GM19023 (cell line): ENCODE measurements at regions not wholly inside any gene's neighbourhood (a gene's known extent, or its start where the extent isn't known, plus 50 kb on each side); places are given as distances from the start of the nearest gene placed in this dataset.

Source experiments
- ATAC-seq: cut with Tn5 transposase; IDR thresholded peaks from one replicate; pipeline ENCODE4 v1.9.1; 2021; ENCODE audit warnings: mild to moderate bottlenecking, moderate library complexity; ENCODE audit not compliant: unreplicated experiment

DNA sequence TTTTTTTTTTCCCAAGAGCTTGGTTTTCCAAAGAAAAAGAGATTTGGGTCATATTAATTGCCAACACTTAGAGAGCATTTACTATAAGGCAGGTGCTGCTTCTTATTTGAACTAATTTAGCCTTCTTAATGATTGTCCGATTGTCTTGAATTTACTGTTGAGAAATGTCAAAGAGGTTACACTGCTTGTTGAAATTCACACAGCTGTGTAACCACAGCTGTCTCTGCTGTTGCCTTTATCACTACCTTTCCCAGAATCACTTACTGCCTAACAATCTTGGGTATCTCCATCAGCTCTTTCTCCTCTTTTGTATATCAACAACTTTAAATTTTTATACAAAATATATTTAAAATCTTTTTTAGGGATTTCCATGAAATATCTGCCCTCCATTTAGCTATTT, 115.6 kb downstream of the UCHL5 start:
- ATAC-seq = no peak

DNA sequence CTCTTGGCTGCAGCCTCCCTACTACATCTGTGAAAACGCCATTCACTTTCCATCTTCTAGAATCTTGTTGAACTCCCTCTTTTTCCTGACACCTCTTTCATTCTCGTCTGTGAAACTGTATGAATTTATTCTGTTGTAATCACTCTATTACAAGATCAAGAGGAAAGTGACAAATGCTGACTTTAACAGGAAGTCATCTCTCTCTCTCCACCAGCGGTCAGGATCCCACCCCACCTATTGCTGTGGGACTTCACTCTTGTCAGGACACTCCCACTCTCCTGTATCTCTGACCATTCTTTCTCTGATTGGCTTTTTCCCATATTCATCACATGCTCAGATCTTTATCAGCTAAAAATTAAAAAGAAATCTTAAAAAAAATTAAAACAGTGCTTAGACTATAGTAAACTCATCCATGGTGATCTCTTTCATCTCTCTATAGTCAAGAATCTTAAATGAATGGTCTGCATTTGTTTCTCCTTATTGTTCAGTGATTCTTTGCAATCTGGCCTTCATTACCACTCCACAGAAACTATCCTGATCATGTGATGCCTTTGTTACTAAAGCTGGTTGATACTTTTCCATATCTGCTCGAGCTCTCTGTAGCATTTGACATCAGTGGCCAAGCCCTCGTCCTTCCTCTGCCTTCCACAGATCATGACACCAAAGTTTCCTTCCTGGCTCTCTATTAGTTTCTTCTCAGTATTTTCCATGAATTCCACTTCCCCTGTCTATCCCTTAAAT, 113.6 kb downstream of the UCHL5 start:
- ATAC-seq = no peak

DNA sequence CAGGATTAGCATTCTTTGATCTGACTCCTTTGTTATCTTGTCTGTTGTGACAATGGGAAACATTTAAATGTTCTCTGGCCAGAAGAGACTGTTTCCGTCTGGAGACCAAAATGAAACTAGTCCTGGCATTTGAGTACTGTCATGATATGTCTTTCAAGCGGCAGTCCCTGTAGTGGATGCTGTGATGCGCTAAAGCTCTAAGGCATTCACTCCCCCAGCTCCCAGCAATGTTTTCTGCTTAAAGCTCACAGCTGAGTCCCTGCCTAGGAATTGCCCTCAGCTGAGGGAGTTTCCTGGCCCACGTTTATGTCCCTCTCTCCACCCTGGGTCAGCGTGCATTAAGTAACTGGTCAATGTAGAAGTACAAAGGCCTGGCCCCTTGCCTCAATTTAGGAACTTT, 109.4 kb downstream of the UCHL5 start:
- no peak for ATAC-seq

DNA sequence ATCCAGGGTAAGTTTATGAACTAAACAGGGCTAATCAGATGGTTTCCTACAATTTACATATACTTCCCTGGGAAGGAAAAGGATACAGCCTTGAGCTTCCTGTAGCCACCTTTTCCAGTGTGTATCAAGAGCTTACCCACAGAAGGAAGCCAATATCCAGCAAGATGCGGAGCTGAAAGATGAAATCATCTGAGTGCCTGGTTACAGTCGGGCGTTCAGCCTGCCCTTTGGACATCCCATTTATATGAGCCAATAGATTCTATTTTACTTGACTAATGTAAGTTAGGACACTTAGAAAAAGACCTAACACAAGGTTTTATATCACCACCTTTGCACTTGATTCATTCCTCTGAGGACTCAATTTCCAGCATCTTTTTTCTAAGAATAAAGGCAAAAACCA, 108.2 kb downstream of the UCHL5 start:
- ATAC-seq = no peak

DNA sequence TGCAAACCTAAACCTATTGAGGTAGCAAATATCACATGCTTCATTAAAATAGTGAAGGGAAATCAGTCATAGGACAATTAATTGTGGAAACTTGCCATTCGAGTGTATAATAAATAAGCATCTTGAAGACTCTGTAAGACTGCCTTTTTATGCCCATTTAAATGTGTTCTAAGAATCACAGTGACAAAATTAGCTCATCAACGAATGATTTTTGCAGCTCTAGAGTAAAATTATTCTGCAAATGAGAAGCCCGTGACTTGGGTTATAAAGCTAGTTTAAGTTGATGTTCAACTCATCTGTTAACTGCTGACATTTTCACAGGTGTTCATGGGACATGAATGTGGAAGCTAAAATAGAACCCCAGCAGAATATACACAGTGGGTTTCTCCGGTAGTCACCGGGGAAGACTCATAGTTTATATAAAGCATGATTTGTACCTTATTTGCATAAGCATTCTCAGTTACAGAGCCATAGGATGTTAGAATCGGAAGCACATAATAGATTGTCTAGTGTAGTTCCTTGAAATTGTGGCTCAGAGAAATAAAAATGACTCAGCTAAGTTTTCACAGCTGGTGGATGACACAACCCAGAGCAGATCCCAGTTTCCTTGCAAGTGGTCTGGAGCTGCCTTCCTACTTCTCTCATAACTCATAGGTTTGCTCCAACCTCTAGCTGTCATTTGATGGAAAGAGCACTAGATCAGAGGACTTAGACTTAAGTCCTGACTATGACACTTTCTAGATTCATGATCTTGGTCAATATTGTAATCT, 107.3 kb downstream of the UCHL5 start:
- ATAC-seq = peak; percentile 75

DNA sequence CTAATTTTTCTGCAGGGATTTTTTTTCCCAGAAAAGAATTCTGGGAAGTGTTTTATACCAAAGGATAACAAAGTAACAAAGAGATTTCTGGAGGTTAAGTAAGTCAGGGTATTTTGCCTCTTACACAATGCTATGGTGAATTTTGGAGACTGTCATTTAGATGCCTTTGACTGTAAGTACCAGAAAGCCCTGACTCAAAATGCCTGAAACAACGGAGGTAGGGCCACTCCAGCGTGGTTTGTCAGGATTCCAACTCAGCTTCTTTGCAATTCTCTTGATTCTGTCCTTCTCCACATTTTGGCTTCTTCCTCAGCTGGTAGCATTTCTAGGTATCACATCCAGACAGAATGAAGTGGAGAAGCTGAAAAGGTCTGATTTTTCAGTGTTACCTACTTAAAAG, 106.5 kb downstream of the UCHL5 start:
- ATAC-seq = no peak

DNA sequence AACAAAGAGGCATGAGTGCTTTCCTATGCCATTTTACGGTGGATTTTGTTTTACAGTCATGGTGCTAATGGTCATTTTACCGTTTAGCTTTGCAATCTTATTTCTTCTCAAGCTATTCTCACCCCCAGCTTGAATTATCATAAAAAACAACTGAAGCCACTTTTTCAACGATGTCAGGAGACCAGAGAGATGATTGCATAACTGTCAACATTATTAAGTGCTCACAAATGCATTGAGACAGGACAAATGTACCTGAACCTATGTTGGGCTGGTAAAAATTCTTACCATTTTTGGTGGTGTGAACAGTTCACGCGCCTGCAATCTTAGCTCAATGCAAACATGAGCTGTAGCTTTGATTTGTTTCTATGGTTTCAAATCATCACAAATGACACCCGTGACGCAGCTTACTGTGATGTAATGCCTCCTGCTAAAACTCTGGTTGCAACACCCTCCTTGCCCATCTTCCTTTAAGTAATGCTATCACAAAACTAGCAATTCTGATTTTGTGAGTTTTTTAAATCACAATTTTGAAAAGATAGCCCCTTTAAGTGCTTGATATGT, 104.4 kb downstream of the UCHL5 start:
- ATAC-seq = no peak

DNA sequence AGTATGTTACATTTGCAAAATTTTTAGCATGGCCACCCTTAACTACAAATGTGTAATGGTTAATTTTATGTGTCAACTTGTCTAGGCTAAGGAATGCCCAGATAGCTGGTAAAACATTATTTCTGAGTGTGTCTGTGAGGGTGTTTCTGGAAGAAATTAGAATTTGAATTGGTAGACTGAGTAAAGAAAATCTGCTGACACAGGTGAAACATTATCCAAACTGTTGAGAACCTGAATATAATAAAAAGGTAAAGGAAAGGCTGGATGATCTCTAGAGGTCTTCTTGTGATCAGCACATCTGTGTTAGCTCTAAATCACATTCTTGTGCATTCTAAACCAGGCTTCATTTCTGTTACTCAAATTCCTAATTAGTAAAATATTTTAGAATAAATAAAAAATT, 100.8 kb downstream of the UCHL5 start:
- ATAC-seq = no peak

DNA sequence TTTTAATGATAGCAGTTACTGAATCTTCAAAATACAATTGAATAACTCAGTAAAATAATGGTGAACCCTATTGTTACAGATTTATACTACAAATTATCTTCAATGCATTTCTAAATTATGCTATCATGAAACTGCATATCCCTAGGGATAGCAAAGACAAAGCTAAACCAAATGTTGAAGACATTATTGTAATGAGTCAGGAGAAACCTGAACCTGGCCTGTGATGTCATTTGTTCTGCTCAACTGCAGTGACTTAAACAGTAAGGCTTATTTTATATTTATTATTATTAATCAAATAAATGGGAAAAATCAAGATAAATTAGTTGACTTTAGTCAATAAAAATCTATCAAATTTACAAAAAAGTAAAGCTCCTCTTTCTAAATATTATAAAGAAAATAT, 100.3 kb downstream of the UCHL5 start:
- ATAC-seq = no peak

DNA sequence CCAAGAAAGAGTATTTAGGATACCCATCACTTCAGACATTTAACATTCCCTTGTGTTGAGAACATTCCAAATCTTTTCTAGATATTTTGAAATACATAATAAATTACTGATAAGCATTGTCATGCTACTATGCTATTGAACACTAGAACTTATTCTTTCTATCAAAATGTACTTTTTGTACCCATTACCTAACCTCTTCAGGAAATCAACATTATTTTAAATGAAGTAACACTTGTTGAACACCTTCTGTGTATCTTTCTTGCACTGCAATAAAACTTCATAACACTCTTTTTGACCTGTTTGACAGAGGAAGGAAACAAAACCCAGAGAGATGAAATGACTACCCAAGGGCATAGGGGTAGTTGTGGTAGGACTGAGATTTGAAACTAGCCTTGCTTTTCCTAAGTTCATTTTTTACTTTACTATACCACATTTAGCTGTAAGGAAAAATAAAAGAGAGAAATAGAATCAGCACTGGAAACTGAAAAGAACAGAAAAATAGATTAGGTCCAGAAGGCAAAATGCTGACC, 99.4 kb downstream of the UCHL5 start:
- ATAC-seq = no peak
